IPS-NIHi7 (cell line): ENCODE measurements at regions not wholly inside any gene's neighbourhood (a gene's known extent, or its start where the extent isn't known, plus 50 kb on each side); places are given as distances from the start of the nearest gene placed in this dataset.

ENCODE experiments used
- DNase-seq: peaks from one replicate; pipeline ENCODE4 v3.0.0; 2012; ENCODE audit warnings: mixed read lengths; ENCODE audit errors: extremely low spot score

DNA sequence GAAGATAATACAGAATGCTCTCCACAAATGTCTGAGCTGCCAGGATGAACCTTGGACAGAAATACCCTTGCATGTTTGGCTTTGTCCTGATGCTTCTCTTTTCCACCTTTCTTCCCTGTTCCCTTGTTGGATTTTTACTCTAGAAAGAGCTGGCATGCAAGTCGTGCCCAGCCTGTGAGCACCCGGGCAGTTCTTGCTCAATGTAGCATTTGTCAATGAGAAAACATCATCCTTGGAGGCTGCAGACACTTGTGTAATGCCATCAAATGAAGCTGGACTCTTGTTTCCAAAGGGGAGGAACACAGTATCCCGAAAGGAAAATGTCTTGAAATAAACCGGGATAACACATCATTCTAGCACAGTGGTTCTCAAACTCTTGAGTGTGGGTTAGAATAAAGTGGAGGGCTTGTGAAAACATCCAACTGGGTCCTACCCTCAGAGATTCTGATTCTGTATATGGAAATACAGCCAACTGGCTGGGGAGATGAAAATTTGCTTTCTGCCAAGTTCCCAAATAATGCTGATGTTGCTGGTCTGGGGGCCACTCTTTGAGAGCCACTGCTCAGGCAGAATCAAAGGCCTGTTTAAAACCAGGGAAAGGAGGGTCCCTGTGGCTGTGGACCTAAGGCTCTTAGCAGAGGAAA, 237.2 kb downstream of the SPATA18 start:
- DNase-seq, result no peak

DNA sequence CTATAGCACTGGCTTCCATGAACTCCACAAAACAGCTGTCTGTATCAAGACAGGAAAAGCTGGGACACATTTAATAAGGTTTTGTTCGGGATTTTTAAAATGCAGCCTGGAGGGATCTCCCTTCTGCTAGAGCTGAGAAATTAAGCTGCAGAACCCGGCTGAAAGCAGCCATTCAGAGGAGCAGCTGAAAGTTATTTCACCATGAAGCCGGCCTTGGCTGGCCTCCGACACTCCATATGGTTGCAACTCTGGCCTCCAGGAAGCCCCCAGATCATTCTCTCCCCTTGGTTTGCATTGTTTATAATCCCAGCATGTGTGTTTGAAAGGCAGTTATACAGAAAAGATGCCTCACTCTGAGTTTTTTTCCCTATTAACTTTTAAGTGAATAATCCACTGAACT, 239.4 kb downstream of the SPATA18 start:
- no peak for DNase-seq

DNA sequence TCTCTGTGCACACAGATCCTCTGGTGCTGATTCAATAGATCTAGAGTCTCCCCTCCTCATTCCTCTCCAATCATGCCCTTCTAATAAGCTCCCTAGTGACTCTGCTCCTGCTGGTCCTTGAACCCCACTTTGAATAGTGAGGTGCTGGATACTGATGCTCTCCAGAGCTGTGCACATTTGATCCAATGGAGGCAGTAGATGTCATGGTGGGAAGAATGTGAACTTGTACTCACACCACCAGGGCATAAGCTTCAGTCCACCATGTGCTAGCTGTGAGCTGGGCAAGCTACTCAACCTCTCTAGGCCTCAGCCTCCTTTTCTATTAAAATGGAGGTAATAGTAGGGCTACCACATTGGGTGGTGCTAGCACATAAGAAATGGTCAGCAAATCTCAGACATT, 241.1 kb downstream of the SPATA18 start:
- DNase-seq, result no peak

DNA sequence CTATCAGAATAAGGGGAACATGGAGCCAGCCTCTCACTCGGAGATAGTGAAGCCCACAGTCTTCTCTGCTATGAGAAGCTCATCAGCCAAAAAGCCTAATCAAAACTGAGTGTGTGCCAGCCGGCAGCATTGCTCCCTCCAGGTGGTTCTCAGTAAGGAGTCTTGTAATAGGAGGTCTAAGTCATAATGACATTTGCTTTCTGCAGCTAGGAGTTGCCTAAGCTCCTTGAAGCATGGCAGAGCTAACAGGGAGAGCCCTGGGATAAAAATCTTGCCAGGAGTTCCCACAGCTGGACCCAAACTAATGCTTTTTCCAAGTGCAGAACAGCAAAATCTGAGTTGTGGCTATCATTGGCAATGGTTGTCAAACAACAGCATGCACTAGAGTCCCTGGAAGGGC, 245.2 kb downstream of the SPATA18 start:
- DNase-seq, result no peak

DNA sequence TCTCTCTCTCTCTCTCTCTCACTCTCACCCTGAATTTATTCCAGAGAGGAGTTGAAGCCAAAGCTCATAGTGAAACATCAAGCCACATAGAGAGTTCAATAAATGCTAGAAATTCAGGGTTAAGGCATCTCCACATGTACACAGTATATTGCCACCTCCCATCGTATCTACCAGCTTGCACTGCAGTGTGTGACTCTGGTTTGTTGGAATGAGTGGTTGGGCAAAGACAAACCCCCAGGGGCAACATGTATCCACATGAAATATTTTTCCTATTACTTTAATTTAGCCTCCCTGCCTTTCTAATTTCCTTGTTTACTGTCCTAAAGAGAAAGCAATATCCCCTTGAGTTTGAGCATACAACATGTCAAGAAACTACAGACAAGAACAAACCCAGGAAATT, 247.3 kb downstream of the SPATA18 start:
- no peak for DNase-seq

DNA sequence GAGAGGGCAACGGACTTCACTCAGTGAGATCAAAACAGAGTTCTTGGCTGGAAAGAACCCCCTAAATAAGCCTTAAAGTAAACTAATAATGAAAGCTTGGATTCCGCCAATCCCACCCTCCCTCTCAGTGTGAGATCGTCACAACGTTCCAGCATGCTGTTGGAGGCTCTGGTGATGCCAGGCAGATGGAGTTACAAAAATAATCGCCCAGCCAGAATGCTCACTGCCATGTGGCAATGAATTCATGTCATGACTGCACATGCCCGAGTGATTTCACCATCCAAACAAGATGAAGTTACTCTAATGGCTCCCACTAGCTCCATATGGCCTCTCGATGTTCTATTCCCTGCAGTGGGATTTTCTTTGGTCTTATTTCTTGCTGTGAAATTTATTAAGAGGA, 248.0 kb downstream of the SPATA18 start:
- DNase-seq, result no peak

DNA sequence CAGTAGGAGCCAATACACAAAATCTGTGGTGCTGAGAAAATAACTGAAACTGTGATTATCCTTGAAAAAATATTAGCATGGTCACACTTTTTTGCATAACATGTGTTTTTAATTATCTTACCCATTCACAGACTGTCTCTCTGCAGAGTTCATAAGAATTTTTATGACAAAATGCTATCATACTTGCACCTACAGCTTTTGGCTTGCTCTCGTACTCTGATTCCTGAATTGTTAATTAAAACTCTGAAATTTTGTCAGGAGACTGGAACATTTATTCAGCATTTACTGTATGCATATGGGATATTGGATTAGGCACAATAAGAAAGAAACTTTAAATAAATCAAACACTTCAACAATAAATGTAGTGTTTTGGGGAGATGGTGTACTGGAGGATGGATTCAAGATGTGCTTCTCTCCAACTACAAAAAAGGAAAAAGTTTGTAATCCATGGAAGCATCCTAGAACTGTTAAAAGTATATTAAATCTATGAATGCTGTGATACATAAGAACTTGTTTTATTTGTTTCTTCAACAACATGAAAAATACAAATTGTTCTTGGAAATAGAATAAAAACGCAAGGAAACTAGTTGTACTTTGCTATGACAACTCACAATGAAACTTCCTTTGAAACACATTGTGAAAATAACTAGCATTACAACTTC, 260.5 kb downstream of the SPATA18 start:
- DNase-seq, result no peak

DNA sequence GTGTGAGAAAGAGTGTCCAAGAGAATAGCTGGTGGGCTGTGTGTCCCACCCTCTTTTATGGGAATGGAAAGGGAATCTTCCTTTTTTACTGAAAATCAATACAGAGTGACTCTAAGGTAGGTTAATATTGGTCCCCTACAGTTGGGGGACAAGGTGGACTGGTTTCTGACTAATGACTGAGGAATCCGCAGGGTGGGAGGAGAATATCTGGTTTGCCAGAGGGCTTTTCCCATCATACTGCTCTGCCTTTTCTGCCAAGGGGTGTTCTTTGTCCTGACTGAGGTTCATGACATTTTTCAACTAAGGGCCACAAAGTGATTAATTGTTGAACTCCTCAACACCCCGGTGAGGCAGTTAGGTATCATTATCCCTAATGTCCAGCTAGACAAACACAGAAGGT, 261.6 kb downstream of the SPATA18 start:
- peak; percentile 38 for DNase-seq

DNA sequence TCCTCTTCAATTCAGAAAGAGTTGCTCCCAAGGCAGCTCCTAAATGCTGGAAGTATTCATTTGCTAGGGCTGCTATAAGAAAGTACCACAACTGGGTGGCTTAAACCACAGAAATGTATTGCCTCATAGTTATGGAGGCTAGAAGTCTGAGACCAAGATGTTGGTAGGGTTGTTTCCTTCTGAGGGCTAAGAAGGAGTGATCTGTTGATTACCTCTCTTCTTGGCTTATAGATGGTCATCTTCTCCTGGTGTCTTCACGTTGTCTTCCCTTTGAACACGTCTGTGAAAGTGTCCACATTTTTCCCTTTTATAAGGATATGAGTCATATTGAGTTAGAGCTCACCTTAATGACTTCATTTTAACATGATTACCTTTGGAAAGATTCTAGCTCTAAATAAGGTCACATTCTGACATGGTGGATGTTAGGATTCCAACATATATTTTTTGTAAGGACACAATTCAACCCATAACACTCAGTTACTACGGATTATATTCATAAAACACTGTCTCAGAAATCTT, 266.3 kb downstream of the SPATA18 start:
- no peak for DNase-seq

DNA sequence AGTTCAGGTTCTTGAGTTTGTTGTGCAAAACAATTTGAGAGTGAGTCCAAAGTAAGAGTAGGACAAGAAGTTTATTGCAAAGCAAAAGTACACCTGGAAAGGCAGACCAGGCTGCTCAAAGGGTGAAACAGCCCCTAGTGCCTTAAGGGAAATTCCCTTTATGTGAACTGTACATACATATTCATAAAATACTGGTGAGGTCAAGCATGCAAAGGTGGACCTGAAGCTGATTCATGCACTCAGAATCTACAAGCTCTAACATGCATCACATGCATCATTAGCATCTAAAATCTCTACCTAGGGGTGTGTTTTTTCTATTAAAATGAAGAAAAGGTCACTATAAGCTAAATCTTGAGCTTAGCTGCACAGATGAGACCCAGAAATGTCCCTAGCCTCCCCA, 266.9 kb downstream of the SPATA18 start:
- no peak for DNase-seq

DNA sequence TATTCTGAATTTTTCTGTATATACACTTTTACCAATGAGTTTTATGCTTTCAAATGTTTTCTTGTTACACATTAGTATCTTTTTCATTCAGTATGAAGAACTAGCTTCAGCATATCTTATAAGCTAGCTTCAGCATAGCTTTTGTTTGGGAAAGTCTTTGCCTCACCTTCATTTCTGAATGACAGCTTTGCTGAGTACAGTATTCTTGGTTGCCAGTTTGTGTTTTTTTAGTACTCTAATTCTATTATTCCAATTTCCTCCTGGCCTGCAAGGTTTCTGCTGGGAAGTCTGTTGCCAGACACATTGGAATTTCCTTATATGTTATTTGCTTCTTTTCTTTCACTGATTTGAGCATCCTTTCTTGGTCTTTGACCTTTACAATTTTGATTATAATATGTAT, 278.8 kb downstream of the SPATA18 start:
- no peak for DNase-seq

DNA sequence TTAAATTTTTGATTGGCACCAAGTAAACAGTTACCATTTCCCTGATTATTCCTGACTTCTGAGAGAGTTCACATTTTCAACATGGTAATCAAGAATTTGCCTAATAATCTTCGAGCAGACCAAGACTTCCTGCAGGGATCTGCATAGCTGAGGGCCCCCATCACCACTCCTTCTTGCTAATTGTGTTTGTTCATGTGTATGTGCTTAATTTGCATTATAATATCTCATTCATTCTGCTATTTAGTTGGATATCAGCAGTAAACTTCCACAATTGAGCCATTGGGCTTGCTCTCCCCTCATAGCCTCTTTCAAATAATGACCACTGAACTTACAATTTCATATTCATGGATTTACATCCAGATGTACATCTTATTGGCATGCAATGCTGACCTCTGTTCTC, 292.5 kb downstream of the SPATA18 start:
- DNase-seq, result no peak

DNA sequence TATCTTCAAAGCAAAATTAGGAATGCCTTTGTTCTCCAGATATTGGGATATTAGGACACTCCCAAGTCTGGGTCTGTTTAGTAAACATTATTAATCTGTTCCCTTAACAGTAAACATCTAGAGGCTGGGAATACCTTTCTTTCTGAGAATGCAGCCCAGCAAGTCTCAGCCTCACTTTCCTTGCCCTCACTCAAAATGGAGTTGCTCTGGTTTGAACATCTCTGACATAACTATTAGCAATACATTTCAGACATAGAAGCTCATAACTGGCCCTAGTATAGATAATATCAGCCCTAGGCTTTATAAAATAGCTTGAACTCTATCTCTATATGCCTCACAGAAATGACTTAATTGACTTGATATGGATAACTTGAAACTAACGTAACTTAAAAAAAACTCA, 299.8 kb downstream of the SPATA18 start:
- no peak for DNase-seq

DNA sequence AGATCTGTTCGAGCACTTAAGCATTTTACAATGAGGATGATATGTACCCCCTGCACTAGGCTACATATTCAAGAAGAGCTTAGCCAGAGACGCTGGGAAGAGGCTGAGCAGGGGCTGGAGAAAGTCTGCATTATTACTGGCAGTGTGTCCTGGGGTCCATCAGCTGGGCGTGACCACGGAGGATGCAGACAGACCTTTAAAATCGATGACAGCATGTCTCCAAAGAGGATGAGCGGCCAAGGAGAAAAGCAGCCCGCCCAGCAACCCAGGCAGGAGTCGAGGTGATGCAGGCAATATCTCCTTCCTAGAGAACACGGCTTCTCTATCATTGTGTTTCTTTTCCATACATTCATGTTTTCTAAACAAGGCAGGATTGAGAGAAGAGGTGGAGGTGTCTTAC, 300.7 kb downstream of the USP46 start:
- no peak for DNase-seq

DNA sequence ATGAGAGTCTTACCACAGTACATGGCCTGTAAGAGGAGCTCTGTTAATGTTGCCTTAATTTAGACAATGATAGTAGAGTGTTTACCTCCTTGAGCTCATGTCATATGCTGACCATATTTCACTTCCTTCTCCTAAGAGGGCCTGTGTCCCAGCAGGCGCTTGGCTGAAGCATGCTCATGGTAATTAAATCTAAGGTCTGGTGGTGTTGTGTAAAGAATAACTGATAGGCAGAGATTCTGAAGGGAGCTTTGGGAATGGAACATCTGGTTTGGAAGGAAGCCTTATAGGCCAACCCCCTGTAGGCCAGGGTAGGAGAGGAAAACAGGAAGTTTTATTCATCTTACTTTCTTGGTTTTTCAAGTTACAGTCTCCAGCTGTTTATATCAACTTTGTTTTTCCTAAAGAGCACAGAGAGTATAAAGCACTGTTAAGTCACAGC, 300.2 kb downstream of the USP46 start:
- DNase-seq, result no peak

DNA sequence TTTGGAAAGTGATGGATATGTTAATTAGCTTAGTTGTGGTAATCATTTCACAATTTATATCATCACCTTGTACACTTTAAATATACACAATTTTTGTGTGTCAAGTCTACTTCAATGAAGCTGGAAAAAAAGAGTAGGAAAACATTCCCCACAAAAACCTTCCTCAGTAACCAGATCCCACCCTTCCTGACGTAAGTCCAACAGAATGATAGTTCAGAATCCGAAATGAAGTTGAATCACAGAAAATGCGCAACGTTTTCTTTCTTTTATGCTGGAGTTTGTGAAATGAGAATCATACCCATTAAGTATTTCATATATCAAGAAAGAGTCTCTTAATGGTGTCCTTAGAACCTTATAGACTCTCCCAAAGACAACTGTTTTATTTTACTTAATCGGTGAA, 292.9 kb downstream of the USP46 start:
- no peak for DNase-seq

DNA sequence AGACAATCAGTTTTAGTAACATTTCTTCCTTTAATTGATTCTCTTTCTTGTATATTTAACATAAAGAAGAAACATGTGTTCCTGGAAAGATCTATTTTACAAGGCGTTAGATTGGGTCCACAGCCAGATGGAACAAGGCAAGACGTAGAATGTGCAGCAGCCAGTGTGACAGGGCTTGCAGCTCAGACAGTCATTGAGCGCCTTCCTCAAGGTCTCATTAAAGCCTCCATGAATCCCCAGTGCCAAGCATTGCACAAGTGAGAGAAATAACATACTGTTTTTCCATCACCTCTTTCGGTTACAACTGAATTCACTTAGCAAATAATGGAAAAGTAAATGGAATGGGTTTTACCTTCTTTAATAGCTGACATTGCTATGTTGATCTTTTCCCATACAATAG, 292.5 kb downstream of the USP46 start:
- no peak for DNase-seq

DNA sequence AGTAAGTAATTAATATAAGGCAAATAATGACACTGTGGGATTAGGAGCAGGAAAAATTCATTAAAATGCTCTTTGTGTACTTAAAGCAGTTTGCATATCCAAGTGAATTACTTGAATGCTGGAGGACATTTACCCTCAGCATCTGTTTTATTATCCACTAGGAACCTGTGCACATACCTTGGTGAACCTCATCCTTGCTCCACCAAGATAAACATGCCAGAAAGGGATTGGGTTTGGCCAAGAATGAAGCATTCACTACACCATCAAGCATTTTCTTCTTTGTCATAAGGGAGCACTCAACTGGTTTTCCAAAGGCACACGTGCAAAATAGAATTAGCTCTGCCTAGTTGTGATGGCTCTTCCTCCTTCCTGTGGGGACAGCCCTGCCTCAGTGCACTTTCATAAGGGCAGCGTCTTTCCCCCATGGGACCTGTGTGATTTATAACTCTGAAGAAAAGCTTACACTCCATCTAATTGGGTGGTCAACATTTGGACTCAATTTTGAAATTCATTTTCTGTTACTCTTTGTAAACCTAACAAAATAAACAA, 291.7 kb downstream of the USP46 start:
- no peak for DNase-seq

DNA sequence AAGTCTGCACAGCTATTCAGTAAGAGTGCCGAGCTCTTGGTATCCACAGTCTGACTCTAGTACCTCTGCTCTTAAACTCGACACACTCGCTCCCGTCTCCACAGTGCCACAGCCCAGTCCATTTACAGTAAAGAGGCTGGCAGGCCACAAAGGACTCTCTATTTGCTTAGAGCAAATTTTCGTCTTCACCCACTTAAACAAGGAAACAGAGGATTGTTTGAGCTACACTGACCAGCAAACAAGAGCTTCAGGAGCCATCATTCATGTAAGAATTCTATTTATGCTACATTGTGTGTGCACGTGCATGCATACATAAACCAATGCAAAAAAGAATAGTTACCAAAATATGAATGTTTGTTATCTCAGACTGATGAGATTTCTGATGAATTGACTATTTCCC, 290.2 kb downstream of the USP46 start:
- no peak for DNase-seq

DNA sequence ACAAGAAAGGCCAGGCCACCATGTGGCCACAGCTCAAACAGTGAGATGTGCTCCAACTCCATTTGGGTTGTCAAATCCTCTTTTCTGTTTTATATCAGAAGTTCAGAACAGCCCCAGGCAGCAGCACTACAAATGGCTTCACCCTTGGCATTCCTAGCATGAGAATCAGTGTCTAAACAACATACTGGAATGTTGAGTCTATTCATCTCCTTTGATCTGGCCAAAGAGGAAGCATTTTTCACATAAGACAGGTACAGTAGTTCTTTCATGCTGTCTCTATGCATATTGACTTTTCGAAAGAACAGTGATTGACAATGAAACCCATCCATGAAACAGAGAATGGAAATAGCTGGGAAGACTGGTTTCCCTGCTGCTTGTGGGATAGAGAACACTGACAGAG, 289.5 kb downstream of the USP46 start:
- no peak for DNase-seq

DNA sequence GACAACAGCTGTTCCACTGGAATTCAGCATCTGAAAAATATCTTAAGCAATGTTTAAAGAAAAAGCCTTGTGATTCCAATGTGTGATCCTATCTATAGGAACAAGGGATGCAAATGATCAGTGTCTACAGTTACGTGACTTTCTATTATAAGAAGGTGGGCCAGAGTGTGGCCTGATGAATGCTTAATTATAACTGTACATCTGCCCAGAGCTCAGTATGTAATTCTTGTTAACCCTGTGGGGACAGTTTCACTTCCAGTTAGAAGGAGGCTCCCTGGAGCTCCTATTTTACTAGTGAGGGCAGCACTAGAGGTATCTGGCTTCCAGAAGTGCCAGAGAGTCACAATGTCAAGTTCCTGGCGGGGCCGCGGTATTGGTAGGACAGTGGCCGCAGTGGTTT, 288.5 kb downstream of the USP46 start:
- no peak for DNase-seq

DNA sequence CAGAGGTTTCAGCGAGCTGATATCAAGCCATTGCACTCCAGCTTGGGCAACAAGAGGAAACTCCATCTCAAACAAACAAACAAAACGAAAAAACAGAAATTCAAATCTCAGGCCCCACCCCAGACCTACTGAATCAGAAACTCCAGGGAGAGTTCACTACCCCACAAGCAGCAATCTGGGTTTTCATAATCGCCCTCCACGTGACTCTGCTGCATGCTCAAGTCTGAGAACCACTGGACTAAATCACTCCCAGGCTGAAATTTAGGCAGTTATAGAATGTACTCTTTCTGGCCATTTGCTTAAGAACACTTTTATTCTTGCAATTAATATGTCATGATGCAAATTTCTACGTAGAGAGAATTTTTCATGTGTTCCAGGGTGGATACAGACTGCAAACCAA, 287.3 kb downstream of the USP46 start:
- DNase-seq, result no peak

DNA sequence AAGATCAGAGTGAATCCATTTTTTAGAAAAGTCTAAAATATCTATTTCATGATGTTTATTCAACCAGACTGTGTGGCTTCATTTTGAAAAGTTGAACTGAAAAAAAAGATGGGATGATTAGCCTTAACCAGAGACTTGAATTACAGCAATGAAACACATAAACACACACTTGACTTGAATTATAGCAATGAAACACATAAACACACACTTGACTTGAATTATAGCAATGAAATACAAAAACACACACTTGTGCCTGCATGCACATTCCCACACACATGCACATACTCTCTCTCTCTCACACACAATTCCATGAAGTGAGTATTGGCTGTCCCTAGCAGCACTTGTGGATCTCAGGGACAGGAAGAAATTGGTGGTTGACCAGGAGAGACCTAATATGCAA, 286.8 kb downstream of the USP46 start:
- no peak for DNase-seq
